ENCODE measurements at regions not wholly inside any gene's neighbourhood (a gene's known extent, or its start where the extent isn't known, plus 50 kb on each side); places are given as distances from the start of the nearest gene placed in this dataset.

- intact Hi-C loops (cut with DNase I; ENCODE audit: low total_unique reads) = no loop called here
- Histone ChIP-seq H3K36me3 (no peaks in the 10 kb centered on the region), H3K4me1 (no peaks in the 10 kb centered on the region), H3K9me3 (no peaks in the 10 kb centered on the region), H3K27me3 (no peaks in the 10 kb centered on the region), H3K27ac (no peak overlapping the region), H3K4me3 (no peak overlapping the region)
- TF ChIP-seq CTCF (IDR thresholded peaks at IDR 0.05) = no peak
- no peak for TF ChIP-seq POLR2A (IDR thresholded peaks at IDR 0.05)
- TF ChIP-seq POLR2AphosphoS5 (IDR thresholded peaks at IDR 0.05) = no peak
- no peak for TF ChIP-seq EP300 (IDR thresholded peaks at IDR 0.05)
- no peak for DNase-seq
- 75 to 94% (median 88%) methylated on average over 3 of the region's 3 CpGs for WGBS, 5 donors
Measured at GRCh38 chr2:221063568-221063967, 508.5 kb downstream of the EPHA4 start.

GRCh38 chr2:221064058-221064854, 507.8 kb downstream of the EPHA4 start:
- TF ChIP-seq CTCF (IDR thresholded peaks at IDR 0.05) (no peak), EP300 (IDR thresholded peaks at IDR 0.05) (no peak), POLR2A (IDR thresholded peaks at IDR 0.05) (no peak)
- no peak for DNase-seq
- H3K27ac ChIP-seq = no peak overlapping the region
- H3K4me1 ChIP-seq = no peaks in the 10 kb centered on the region
- peaks cover 0 to 3% (median 0%) of the 10 kb centered on the region in 4 donors for H3K9me3 ChIP-seq
- WGBS, 5 donors = 74 to 91% (median 81%) methylated on average over 2 of the region's 2 CpGs
- H3K4me3 ChIP-seq = no peak overlapping the region
- H3K36me3 ChIP-seq = no peaks in the 10 kb centered on the region
- no peaks in the 10 kb centered on the region for H3K27me3 ChIP-seq
- intact Hi-C loops (cut with DNase I; ENCODE audit: low total_unique reads) = no loop called here

- H3K4me3 ChIP-seq = no peak overlapping the region
- H3K27ac ChIP-seq = no peak overlapping the region
- no peak for DNase-seq
- no peaks in the 10 kb centered on the region for H3K36me3 ChIP-seq
- no peaks in the 10 kb centered on the region for H3K27me3 ChIP-seq
- intact Hi-C loops (cut with DNase I; ENCODE audit: low total_unique reads) = no loop called here
- WGBS, 5 donors = 61 to 72% (median 67%) methylated on average over 3 of the region's 3 CpGs
- TF ChIP-seq POLR2A (IDR thresholded peaks at IDR 0.05) (no peak), POLR2AphosphoS5 (IDR thresholded peaks at IDR 0.05) (no peak)
- H3K4me1 ChIP-seq = no peaks in the 10 kb centered on the region
- H3K9me3 ChIP-seq = peaks cover 0 to 3% (median 0%) of the 10 kb centered on the region in 4 donors
Measured at GRCh38 chr2:221064880-221065279, 507.2 kb downstream of the EPHA4 start.

- Histone ChIP-seq H3K4me3 (no peak overlapping the region), H3K9me3 (peaks cover 0 to 15% (median 6%) of the 10 kb centered on the region in 4 donors), H3K4me1 (no peaks in the 10 kb centered on the region), H3K27ac (no peak overlapping the region), H3K36me3 (no peaks in the 10 kb centered on the region), H3K27me3 (no peaks in the 10 kb centered on the region)
- intact Hi-C loops (cut with DNase I; ENCODE audit: low total_unique reads) = no loop called here
- DNase-seq = no peak
- no peak for TF ChIP-seq EP300 (IDR thresholded peaks at IDR 0.05)
- TF ChIP-seq POLR2AphosphoS5 (IDR thresholded peaks at IDR 0.05) = no peak
- TF ChIP-seq POLR2A (IDR thresholded peaks at IDR 0.05) = no peak
- no peak for TF ChIP-seq CTCF (IDR thresholded peaks at IDR 0.05)
Measured at GRCh38 chr2:221068123-221068522, 504.0 kb downstream of the EPHA4 start.

GRCh38 chr2:221070106-221070505, 502.0 kb downstream of the EPHA4 start:
- no peaks in the 10 kb centered on the region for H3K36me3 ChIP-seq
- H3K4me1 ChIP-seq = no peaks in the 10 kb centered on the region
- no peak for DNase-seq
- no peaks in the 10 kb centered on the region for H3K27me3 ChIP-seq
- no peak overlapping the region for H3K27ac ChIP-seq
- peaks cover 0 to 15% (median 6%) of the 10 kb centered on the region in 4 donors for H3K9me3 ChIP-seq
- intact Hi-C loops (cut with DNase I; ENCODE audit: low total_unique reads) = no loop called here
- 89 to 97% (median 95%) methylated on average over 1 of the region's 1 CpG for WGBS, 5 donors
- TF ChIP-seq CTCF (IDR thresholded peaks at IDR 0.05) (no peak), POLR2AphosphoS5 (IDR thresholded peaks at IDR 0.05) (no peak), POLR2A (IDR thresholded peaks at IDR 0.05) (no peak), EP300 (IDR thresholded peaks at IDR 0.05) (no peak)
- H3K4me3 ChIP-seq = no peak overlapping the region
